Adrenal gland (tissue), 5 donors: ENCODE measurements at regions not wholly inside any gene's neighbourhood (a gene's known extent, or its start where the extent isn't known, plus 50 kb on each side); places are given as distances from the start of the nearest gene placed in this dataset.

Experiments
- POLR2A ChIP-seq, 2 donors: fragments of 450-650 bp; IDR thresholded peaks; one replicate each; pipeline ENCODE4 v1.6.1; 2017; ENCODE audit warnings: antibody characterized with exemption in 2 of 2, mild to moderate bottlenecking in 2 of 2, moderate library complexity in 1 of 2
- TF ChIP-seq, protein P1 (sequence below), 6 experiments: fragments of 450-650 bp in 4 of 6; fragments of 200-600 bp in 2 of 6; sonication (generic) in 1 of 6; IDR thresholded peaks; 1 replicate in 5 of 6; 2 replicates in 1 of 6; pipeline versions ENCODE4 v1.5.1 to v1.8.0; 2016 to 2021; ENCODE audit warnings: antibody characterized with exemption in 6 of 6, mild to moderate bottlenecking in 2 of 6, moderate library complexity in 1 of 6
- donor health status: DM: no; HTN: no; CAD: no.

DNA sequence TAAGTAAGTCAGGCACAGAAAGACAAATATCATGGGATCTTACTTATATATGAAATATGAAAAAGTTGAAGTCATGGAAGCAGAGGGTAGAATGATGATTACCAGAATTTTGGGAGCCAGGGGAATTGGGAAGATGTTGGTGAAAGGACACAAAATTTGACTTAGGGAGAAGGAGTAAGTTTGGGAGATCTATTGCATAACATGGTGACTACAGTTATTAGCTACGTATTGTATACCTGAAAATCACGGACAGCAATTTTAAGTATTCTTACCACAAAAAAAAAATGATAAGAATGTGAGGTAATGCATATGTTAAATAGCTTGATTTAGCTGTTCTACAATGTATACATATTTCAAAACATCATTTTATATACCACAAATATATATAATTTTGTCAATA, 94.2 kb upstream of the COL5A2 start:
- TF ChIP-seq, protein P1, sequence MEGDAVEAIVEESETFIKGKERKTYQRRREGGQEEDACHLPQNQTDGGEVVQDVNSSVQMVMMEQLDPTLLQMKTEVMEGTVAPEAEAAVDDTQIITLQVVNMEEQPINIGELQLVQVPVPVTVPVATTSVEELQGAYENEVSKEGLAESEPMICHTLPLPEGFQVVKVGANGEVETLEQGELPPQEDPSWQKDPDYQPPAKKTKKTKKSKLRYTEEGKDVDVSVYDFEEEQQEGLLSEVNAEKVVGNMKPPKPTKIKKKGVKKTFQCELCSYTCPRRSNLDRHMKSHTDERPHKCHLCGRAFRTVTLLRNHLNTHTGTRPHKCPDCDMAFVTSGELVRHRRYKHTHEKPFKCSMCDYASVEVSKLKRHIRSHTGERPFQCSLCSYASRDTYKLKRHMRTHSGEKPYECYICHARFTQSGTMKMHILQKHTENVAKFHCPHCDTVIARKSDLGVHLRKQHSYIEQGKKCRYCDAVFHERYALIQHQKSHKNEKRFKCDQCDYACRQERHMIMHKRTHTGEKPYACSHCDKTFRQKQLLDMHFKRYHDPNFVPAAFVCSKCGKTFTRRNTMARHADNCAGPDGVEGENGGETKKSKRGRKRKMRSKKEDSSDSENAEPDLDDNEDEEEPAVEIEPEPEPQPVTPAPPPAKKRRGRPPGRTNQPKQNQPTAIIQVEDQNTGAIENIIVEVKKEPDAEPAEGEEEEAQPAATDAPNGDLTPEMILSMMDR (IDR thresholded peaks at IDR 0.05) = no peak
- no peak for TF ChIP-seq POLR2A (IDR thresholded peaks at IDR 0.05)
